ACHN (cell line): ENCODE measurements at regions not wholly inside any gene's neighbourhood (a gene's known extent, or its start where the extent isn't known, plus 50 kb on each side); places are given as distances from the start of the nearest gene placed in this dataset.

Source experiments
- DNase-seq: peaks from one replicate; pipeline ENCODE4 v3.0.0-alpha.2; 2015
- in situ Hi-C: cut with HindIII; loops from 2 replicates; pipeline ENCODE4 v1.10.0; 2017; ENCODE audit warnings: low sequenced_read_pairs, low pct_ligation_motif_present, low pct_unique_long_range_greater_than_20kb

DNA sequence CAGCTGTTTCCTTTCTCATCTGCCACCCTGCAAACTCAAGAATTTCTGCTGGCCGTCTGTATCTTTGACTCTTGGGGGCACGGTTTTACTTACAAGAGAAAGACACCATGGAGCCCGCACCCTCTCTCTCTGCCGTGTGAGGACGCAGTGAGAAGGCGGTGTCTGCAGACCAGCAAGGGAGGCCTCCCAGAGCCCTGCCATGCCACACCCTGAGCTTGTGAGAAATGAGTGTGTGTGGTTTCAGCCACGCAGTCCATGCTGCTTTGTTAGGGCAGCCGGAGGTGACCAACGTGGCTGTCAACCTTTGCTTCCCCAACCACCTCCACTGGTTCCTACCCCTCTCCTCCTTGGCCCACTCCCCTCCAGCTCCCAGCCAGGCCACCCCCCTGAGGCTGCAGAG, 70.1 kb upstream of the NUP50 start:
- no peak for DNase-seq
- in situ Hi-C loops, result no loop called here

DNA sequence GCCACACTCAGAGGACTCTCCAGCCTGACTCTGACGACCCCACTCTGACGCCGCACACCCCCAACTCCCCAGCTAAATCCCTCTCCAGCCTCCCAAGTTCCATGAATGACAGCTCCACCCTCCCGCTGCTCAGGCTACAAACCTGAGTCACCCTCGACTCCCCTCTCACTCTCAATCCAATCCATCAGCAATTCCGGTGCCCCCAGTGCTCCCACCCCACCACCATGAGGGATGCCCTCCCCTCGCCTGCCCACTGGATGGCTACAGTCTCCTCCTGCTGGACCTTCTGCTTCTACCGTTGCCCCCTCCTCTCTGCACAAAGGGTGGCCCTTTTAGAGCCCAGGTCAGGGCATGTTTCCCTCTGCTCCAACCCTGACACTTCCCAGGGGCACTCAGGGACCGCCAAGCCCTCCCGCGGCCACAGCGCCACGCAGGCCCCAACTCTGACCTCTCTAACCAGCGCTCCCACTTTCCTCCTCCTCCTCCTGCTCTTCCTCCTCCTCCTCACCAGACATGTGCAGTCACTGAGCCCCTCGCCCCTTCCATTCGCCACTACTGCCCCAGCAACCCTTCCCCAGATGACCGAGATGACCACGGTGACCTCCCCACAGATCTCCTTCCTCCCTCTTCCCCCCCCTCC, 69.5 kb upstream of the NUP50 start:
- DNase-seq, result no peak
- in situ Hi-C loops, result no loop called here

DNA sequence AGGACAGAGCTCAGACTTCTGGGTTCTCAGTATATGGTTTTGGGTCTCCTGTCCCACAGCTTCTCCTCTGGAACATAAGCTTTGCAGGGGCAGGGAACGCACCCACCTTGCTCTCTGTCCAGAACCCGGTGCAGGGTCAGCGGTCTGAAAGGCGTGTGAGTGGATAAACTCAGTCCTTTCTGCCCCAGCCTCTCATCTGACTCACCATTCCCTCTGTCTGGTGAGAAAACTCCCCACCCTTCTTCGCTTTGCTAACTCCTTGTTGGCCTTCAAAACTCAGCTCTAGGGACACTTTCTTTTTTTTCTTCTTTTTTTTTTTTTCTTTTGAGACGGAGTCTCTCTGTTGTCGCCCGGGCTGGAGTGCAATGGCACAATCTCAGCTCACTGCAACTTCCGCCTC, 68.9 kb upstream of the NUP50 start:
- peak; percentile 48 for DNase-seq
- in situ Hi-C loops, result no loop called here

DNA sequence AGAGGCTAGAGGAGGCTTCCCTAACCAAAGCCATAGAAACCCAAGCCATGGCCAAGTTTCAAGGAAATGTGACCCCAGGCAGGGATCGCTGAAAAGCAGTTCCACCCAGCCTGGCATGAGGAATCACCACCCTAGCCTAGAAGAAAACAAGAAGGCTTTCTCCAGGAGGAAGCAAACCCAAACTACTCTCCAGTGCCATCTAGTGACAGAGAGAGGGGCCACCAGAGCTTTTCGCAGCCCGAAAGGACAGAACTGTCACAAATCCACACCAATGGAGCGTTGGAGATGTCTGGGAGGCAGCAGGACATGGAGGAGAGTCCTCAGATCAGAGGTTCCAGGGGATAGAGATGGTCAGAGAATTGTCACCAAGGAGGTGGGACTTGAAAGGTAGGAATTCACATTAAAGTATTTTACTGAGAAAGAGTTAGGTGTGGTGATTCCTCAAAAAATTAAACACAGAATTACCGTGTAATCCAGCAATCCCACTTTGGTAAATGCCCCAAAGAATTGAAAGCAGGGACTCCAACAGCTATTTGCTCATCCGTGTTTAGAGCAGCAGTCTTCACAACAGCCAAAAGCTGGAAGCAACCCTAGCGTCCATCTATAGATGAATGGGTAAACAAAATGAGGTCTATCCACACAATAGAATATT, 67.3 kb upstream of the NUP50 start:
- in situ Hi-C loops, result no loop called here
- DNase-seq, result peak; percentile 58

DNA sequence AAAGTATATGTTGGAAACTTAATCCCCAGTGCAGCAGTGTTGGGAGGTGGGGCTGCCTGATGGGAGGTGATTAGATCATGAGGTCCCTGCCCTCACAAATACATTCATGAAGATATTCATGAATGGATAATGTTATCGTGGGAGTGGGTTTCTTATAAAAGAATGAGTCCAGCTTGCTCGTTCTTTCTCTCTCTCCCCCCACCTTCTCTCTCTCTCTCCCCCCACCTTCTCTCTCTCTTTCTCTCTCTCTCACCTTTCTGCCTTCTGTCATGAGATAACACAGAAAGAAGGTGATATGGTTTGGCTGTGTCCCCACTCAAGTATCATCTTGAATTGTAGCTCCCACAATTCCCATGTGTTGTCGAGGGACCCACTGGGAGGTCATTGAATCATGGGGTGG, 66.7 kb upstream of the NUP50 start:
- in situ Hi-C loops, result no loop called here
- DNase-seq, result no peak

DNA sequence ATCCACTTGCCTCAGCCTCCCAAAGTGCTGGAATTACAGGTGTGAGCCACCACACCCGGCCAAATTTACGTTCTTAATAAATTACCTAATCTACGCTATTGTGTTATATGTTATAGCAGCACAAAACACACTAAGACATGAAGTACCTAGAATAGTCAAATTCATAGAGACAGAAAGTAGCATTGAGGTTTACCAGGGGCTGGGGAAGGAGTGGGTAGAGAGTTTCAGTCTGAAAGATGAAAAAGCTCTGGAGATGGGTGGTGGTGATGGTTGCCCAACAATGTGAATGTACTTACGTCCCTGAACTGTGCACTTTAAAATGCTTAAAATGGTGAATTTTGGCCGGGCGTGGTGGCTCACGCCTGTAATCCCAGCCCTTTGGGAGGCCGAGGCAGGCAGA, 65.7 kb upstream of the NUP50 start:
- in situ Hi-C loops, result no loop called here
- DNase-seq, result no peak

DNA sequence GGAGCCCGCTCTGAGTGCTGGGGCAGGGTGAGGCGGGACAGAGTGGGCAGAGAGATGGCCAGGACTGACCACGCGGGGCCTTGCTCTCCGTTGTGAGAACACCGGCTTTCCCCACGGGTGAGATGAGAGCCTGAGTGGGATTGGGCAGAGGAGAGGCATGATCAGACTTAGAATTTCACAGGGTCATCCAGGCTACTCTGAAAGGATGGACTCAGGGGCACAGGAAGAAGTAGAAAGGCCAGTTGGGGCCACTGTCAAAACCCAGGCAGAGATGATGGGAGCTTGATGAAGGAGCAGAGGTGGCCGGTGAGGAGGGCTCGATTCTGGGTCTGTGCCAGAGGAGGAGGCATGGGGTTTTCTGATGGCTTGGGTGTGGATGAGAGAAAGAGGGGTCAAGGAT, 63.8 kb upstream of the NUP50 start:
- in situ Hi-C loops, result no loop called here
- DNase-seq, result no peak

DNA sequence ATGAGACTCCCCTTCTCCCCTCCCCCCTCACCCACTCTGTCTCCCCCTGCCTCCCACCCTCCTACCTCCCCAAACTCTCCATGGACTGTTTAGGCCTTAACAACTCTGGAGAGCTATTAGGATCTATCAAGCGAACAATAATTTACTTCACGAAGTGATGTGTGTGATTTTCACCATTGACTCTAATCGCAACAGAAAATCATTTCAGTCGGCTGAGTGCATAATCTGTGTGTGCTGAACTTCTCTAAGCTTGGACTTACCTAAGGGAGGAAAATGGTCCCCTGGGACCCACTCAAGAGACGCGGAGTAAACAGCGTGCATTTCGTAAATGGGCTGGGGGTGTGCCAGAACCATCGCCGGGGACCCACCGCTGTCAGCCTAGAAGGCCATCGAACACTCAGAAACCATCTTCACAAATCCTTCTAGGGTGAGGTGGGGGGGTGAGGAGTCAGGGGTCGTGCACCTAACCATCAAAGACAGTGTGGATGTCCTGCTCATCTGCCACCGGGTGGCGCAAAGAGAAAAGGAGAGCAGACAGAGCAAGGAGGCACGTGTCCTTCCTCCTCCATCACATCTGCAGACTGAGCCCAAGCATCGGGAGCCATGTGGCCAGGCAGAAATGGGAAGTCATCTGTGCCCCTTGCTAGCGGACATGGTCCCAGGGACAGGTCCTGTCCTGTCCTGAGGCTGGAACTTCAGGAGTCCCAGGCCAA, 62.1 kb upstream of the NUP50 start:
- in situ Hi-C loops, result no loop called here
- DNase-seq, result peak; percentile 24

DNA sequence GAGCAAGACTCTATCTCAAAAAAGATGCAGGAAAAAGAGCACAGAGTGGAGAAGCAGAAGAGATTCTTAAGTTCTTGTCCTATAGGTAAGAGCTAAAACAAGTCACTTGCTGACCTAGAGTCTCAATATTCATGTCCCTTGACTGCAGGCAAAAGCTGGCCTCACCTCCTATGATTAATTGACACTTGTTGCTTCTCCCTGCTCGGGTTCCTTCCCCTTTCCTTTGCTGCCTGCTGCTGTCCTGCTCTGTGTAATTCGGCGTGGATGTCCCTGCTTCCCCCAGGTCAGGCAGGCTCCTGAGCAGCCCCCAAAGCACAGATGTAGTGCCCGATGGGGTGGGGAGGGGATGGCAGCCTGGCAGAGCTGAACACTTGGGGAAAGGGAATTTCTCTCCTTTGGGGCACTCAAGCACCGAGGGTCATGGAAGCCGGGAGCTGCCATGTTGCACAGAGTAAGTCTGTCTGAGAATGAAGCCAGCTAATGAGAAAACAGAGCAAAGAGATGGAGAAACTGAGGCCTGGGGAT, 60.8 kb upstream of the NUP50 start:
- DNase-seq, result no peak
- in situ Hi-C loops, result no loop called here

DNA sequence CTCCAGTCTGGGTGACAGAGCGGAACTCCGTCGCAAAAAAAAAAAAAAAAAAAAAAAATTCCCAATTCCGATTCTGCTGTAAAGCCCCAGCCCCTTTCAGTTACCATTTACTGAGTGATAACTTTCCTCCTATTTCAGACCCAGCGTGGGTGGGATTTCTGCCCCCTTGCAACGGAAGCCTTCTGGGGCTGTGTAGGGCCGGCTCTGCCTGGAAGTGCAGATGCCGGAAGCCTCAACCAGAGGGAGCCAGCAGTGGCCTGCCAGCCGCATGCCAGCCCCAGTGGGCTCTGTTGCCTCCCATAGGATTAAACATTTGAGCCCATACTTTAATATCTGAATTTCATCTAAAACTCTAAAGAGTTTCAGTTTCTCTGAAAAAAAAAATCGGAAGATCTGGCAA, 60.0 kb upstream of the NUP50 start:
- in situ Hi-C loops, result no loop called here

DNA sequence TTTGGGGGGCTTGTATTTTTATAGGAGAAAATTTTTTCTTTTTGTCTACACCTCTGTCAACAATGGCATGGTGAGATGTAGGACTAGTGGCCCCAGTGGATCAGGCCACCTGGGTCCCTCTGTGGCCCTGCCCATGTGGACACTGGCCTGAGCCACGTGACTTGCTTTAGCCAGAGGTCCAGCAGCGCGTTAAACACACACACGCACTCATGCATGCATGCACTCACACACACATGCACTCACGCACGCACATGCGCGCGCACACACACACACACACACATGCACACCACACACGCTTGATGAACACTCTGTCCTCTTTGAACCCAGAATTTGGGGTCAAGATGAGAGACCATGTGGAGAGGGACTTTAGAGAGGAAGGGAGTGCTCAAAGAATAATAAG, 59.4 kb upstream of the NUP50 start:
- DNase-seq, result no peak
- in situ Hi-C loops, result no loop called here

More for the DNA sequence above, 60.0 kb upstream of the NUP50 start:
- DNase-seq, result no peak

DNA sequence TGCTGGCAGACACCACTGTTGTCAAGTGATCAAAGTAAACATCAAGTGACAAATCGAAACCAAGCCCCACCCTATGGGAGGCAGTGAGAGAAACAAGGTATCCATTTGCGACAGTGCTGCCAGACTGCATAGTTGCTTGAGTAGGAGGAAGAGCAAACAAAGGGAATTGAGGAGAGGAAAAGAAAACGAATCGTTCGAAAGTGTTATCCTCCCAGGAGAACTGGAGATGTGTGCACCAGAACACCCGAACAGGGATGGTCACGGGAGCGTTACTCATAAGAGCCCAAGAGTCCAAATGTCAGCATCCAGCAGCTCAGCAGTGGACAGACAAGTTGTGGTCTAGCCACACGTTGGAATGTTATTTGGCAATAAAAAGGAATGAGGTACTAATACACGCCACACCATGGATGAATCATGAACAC, 58.4 kb upstream of the NUP50 start:
- in situ Hi-C loops, result no loop called here
- DNase-seq, result no peak

DNA sequence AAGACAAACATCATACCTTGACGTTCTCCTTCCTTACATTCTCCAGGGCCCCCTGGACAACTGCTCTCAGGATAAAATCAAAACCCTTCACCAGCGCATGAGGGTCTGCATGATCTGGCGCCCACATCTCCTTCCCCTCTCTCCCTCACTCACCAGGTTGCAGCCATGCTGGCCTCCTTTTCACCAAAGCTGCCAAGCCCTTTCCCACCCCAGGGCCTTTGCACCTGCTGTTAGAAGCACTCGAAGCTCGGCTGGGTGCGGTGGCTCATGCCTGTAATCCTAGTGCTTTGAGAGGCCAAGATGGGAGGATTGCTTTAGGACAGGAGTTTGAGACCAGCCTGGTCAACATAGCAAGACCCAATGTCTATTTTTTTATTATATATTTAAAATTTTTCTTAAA, 56.1 kb upstream of the NUP50 start:
- in situ Hi-C loops, result no loop called here
- no peak for DNase-seq

DNA sequence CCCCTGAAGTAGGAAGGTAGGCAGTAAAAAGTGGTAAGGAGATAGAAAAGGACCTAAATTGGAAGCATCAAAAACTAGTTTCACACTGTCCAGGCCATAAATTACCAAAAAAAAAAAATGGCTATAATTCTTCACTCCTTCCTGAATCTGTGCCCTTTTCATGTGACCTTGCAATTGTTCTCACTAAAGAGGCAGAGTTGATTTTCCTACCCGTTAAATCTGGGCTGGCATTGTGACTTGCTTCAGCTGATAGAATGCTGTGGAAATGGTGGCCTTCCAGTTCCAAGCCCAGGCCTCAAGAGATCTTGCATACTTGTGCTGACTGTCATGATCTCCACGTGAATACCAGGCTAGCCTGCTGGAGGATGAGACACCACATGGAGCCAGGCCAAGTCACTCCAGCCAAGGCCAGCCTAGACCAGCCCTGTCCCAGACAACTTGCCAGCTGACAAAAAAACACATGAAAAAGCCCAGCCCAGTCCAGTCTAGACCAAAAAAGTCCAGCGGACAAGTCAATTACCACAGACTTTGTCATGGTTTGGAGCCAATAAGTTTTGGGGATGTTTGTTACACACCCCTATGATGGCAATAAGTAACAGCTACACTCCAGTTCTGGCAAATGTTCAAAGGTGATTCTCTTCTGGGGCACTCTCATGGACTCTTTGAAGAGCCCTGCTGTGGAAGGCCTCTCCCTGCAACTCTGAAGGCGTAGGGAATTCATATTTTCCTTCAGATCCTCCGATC, 51.4 kb upstream of the NUP50 start:
- in situ Hi-C loops, result no loop called here
- no peak for DNase-seq
